IMR-90 (cell line): ENCODE measurements at regions not wholly inside any gene's neighbourhood (a gene's known extent, or its start where the extent isn't known, plus 50 kb on each side); places are given as distances from the start of the nearest gene placed in this dataset.

ENCODE experiments used
- ATAC-seq: fragments of 200-7000 bp; cut with Tn5 transposase; 2 replicates; pipeline ENCODE4 v1.9.1; 2020; ENCODE audit warnings: low read depth, mild to moderate bottlenecking, moderate library complexity
- BruUV-seq: library from RNA; stranded (reverse); fragments of 400-500 nt; replicated peaks from 2 replicates; lab custom pipeline; 2021; lab: Mats Ljungman, UMichigan
- CTCF ChIA-PET: fragments of 300-600 bp; formaldehyde crosslinking; extraction: SDS; loops from one replicate; lab custom pipeline; 2021; ENCODE audit warnings: antibody characterized with exemption; lab: Yijun Ruan, JAX
- POLR2A ChIA-PET: fragments of 300-600 bp; sonication (Branson Sonifier 250); formaldehyde crosslinking; loops from one replicate; lab custom pipeline; 2022; ENCODE audit warnings: antibody characterized with exemption; ENCODE audit not compliant: unreplicated experiment; lab: Charles Lee
- DNase-seq: peaks from one replicate; pipeline ENCODE4 v3.0.0; 2013
- H2AFZ ChIP-seq: replicated peaks from 2 replicates; pipeline ENCODE3; 2013; ENCODE audit warnings: low read length, mild to moderate bottlenecking; ENCODE audit not compliant: poor library complexity
- H2AK5ac ChIP-seq: 2 replicates; pipeline ENCODE4 v1.6.1; 2013; ENCODE audit warnings: low read depth, low read length, inconsistent platforms
- H2AK9ac ChIP-seq: replicated peaks from 2 replicates; pipeline ENCODE3; 2013; ENCODE audit warnings: mild to moderate bottlenecking, low read depth, low read length, moderate library complexity; ENCODE audit not compliant: poor library complexity
- H2BK120ac ChIP-seq: 2 replicates; pipeline ENCODE4 v1.6.1; 2013; ENCODE audit warnings: low read depth, low read length, inconsistent platforms
- H2BK15ac ChIP-seq: 3 replicates; pipeline ENCODE4 v1.6.1; 2013; ENCODE audit warnings: low read depth, low read length, inconsistent platforms
- H2BK20ac ChIP-seq: 2 replicates; pipeline ENCODE4 v1.6.1; 2013; ENCODE audit warnings: low read depth, mild to moderate bottlenecking, inconsistent platforms, low read length, moderate library complexity
- H2BK5ac ChIP-seq: 2 replicates; pipeline ENCODE4 v1.6.1; 2013; ENCODE audit warnings: mild to moderate bottlenecking, low read depth, low read length, inconsistent platforms; ENCODE audit not compliant: poor library complexity, severe bottlenecking
- H3K14ac ChIP-seq: replicated peaks from 2 replicates; pipeline ENCODE4 v1.6.1; 2013; ENCODE audit warnings: low read depth, low read length, inconsistent platforms
- H3K18ac ChIP-seq: 2 replicates; pipeline ENCODE4 v1.6.1; 2013; ENCODE audit warnings: low read depth, low read length, control low read depth
- H3K23ac ChIP-seq: 2 replicates; pipeline ENCODE4 v1.6.1; 2013; ENCODE audit warnings: low read depth, low read length, inconsistent platforms
- H3K27ac ChIP-seq: 2 replicates; pipeline ENCODE4 v1.5.1; 2013; ENCODE audit warnings: mild to moderate bottlenecking, control low read depth, low read length; ENCODE audit not compliant: insufficient read depth
- H3K27me3 ChIP-seq: 2 replicates; pipeline ENCODE4 v1.6.1; 2013; ENCODE audit warnings: low read length; ENCODE audit not compliant: control insufficient read depth, insufficient read depth
- H3K36me3 ChIP-seq: 2 replicates; pipeline ENCODE4 v1.6.1; 2013; ENCODE audit warnings: low read length, mixed read lengths; ENCODE audit not compliant: control insufficient read depth, insufficient read depth
- H3K4ac ChIP-seq: 2 replicates; pipeline ENCODE4 v1.6.1; 2013; ENCODE audit warnings: low read depth, low read length, inconsistent platforms
- H3K4me1 ChIP-seq: 2 replicates; pipeline ENCODE4 v1.6.1; 2013; ENCODE audit warnings: low read length, mixed read lengths; ENCODE audit not compliant: control insufficient read depth, insufficient read depth
- H3K4me2 ChIP-seq: 2 replicates; pipeline ENCODE4 v1.6.1; 2013; ENCODE audit warnings: low read depth, mild to moderate bottlenecking, control low read depth, low read length, moderate library complexity
- H3K4me3 ChIP-seq: 2 replicates; pipeline ENCODE4 v1.5.1; 2013; ENCODE audit warnings: low read depth, mild to moderate bottlenecking, control low read depth, low read length, moderate library complexity; ENCODE audit not compliant: insufficient read depth
- H3K56ac ChIP-seq: 2 replicates; pipeline ENCODE4 v1.6.1; 2013; ENCODE audit warnings: low read length, inconsistent platforms; ENCODE audit not compliant: insufficient read depth; ENCODE audit errors: extremely low read depth
- H3K79me1 ChIP-seq, 2 experiments: 2 replicates each; pipeline ENCODE4 v1.6.1; 2013; ENCODE audit warnings: low read length in 2 of 2, inconsistent platforms in 1 of 2, low read depth in 1 of 2
- H3K9ac ChIP-seq: 2 replicates; pipeline ENCODE4 v1.6.1; 2013; ENCODE audit warnings: low read depth, low read length, control low read depth
- H3K9me1 ChIP-seq: 2 replicates; pipeline ENCODE4 v1.6.1; 2013; ENCODE audit warnings: low read length, inconsistent platforms; ENCODE audit not compliant: insufficient read depth
- H3K9me3 ChIP-seq: 2 replicates; pipeline ENCODE4 v1.6.1; 2013; ENCODE audit warnings: low read length; ENCODE audit not compliant: control insufficient read depth, insufficient read depth
- H4K20me1 ChIP-seq: 2 replicates; pipeline ENCODE4 v1.6.1; 2013; ENCODE audit warnings: low read length, inconsistent platforms; ENCODE audit not compliant: insufficient read depth
- H4K5ac ChIP-seq: 2 replicates; pipeline ENCODE4 v1.6.1; 2013; ENCODE audit warnings: mild to moderate bottlenecking, low read depth, low read length, control low read depth
- H4K8ac ChIP-seq, 2 experiments: 2 replicates each; pipeline ENCODE4 v1.6.1; 2013; ENCODE audit warnings: low read depth in 2 of 2, low read length in 2 of 2, control low read depth in 1 of 2, inconsistent platforms in 1 of 2
- H4K91ac ChIP-seq: 2 replicates; pipeline ENCODE4 v1.6.1; 2013; ENCODE audit warnings: low read depth, low read length, inconsistent platforms; ENCODE audit not compliant: insufficient read depth
- CEBPB ChIP-seq: IDR thresholded peaks from 2 replicates; pipeline ENCODE4 v1.6.1; 2012; ENCODE audit warnings: low read depth, low read length, improper control_type of control experiment
- CHD1 ChIP-seq: IDR thresholded peaks from 2 replicates; pipeline ENCODE4 v1.6.1; 2012; ENCODE audit warnings: low read depth, low read length, improper control_type of control experiment
- POLR2A ChIP-seq: IDR thresholded peaks from 2 replicates; pipeline ENCODE4 v1.6.1; 2012; ENCODE audit warnings: mild to moderate bottlenecking, low read depth, low read length
- RCOR1 ChIP-seq: IDR thresholded peaks from 2 replicates; pipeline ENCODE4 v1.6.1; 2012; ENCODE audit warnings: mild to moderate bottlenecking, low read length, improper control_type of control experiment; ENCODE audit not compliant: insufficient replicate concordance
- RFX5 ChIP-seq: IDR thresholded peaks from 2 replicates; pipeline ENCODE4 v1.8.0; 2012; ENCODE audit warnings: low read depth, mild to moderate bottlenecking, low read length, moderate library complexity
- WGBS, 2 experiments: methylation state at CpG; one replicate each; pipeline versions ENCODE4 v1.1.5 to v1.1.7; 2013; ENCODE audit warnings: missing lambda C conversion rate in 2 of 2; ENCODE audit not compliant: insufficient read length in 1 of 2; ENCODE audit errors: extremely low coverage in 2 of 2; 5-methylcytosine and 5-hydroxymethylcytosine counted together
- dilution Hi-C: fragments of 300-500 bp; cut with HindIII; formaldehyde crosslinking; loops from one replicate; pipeline ENCODE4 v1.14.3; 2018; ENCODE audit warnings: low sequenced_read_pairs; ENCODE audit not compliant: unreplicated experiment
- in situ Hi-C: fragments of 300-500 bp; cut with MboI; formaldehyde crosslinking; loops from 3 replicates; pipeline ENCODE4 v1.14.3; 2019; ENCODE audit warnings: low sequenced_read_pairs, inconsistent platforms, mixed read lengths
- intact Hi-C: fragments of 100-400 bp; cut with micrococcal nuclease; formaldehyde crosslinking; loops from 2 replicates; pipeline ENCODE4 v1.10.0; 2022
- TF ChIP-seq, protein P1 (sequence below): fragments of 150-350 bp; IDR thresholded peaks from 2 replicates; pipeline ENCODE4 v1.6.1; 2016; ENCODE audit warnings: low read depth, mild to moderate bottlenecking, low read length, moderate library complexity, borderline replicate concordance

DNA sequence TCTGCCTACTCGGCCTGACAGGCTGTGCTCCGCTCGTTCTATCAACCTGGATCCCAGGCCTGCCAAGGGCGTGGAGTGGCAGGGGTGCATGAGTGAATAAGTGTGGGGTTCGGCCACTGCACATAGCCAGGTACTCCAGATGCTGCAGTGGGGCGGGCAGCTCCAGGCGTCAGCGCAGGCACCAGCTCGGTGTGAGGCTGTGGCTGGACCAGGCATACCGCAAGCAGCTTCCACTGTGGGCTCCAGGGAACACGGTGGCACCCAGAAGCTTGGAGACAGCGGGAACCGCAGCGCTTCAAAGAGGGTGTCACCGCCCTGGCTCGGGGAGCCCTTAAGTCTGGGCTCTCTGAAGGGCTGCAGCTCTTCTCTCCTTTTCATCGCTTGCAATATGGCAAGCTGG is 1630.2 kb downstream of the OLFM4 start:
- intact Hi-C loops, result no loop called here
- Histone ChIP-seq H4K5ac (no peak overlapping the region), H2AFZ (no peak overlapping the region), H4K91ac (no peak overlapping the region), H3K23ac (no peak overlapping the region), H3K18ac (no peak overlapping the region), H2BK120ac (no peak overlapping the region), H2AK9ac (no peak overlapping the region), H3K4ac (no peak overlapping the region), H3K36me3 (no peaks in the 10 kb centered on the region), H3K27ac (no peak overlapping the region), H3K4me1 (no peaks in the 10 kb centered on the region), H3K56ac (no peak overlapping the region), H2AK5ac (no peak overlapping the region), H4K8ac (no peak overlapping the region), H3K27me3 (no peaks in the 10 kb centered on the region), H2BK5ac (no peak overlapping the region), H3K79me1 (no peaks in the 10 kb centered on the region), H3K9ac (no peak overlapping the region), H2BK20ac (no peak overlapping the region), H2BK15ac (no peak overlapping the region), H3K14ac (no peak overlapping the region), H3K9me1 (no peaks in the 10 kb centered on the region), H3K4me3 (no peak overlapping the region), H4K20me1 (no peaks in the 10 kb centered on the region), H3K9me3 (peaks cover 13% of the 10 kb centered on the region), H3K4me2 (no peak overlapping the region)
- DNase-seq (no peak), ATAC-seq (no peak)
- ChIA-PET CTCF (no interaction called here), POLR2A (no interaction called here)
- in situ Hi-C loops, result no loop called here
- no TSS peak for BruUV-seq
- dilution Hi-C loops, result no loop called here
- 70% methylated on average over 8 of the region's 17 CpGs; no CpG with 5 or more reads in 1 of the 2 experiments for WGBS, 2 experiments
- TF ChIP-seq CEBPB, result no peak
- no peak for TF ChIP-seq CHD1
- no peak for TF ChIP-seq RCOR1
- no peak for TF ChIP-seq RFX5
- TF ChIP-seq, protein P1, sequence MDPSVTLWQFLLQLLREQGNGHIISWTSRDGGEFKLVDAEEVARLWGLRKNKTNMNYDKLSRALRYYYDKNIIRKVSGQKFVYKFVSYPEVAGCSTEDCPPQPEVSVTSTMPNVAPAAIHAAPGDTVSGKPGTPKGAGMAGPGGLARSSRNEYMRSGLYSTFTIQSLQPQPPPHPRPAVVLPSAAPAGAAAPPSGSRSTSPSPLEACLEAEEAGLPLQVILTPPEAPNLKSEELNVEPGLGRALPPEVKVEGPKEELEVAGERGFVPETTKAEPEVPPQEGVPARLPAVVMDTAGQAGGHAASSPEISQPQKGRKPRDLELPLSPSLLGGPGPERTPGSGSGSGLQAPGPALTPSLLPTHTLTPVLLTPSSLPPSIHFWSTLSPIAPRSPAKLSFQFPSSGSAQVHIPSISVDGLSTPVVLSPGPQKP, result no peak
- no peak for TF ChIP-seq POLR2A
